ENCODE measurements at regions not wholly inside any gene's neighbourhood (a gene's known extent, or its start where the extent isn't known, plus 50 kb on each side); places are given as distances from the start of the nearest gene placed in this dataset.

DNA sequence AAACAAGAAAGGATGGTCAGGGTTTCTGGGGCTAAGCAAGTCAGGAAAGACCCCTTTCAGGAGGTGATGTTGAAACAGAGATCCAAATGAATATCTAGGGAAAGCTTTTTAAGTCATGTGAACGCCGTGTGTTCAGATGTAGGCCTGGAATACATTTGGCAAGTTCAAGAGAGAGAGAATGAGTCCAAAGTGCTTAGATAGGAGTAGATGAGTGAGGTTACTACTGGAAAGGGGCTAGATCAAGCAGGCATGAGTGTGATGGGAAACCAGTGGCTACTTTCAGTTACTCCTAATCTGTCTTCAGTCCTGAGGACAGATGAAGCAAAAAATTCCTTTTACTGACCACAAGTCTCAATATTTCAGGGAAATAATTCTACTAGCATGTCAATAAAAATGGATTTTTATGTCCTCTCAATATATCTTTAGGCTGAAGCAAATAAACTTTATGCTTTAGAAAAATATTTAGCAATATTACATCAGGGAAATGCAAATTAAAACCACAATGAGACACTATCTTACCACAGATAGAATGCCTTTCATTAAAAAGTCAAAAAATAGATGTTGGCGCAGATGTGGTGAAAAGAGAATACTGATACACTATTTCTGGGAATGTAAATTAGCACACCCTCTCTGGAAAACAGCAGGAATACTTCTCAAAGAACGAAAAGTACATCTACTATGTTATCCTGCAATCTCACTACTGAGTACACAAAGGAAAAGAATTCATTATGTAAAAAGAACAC lies 1085.0 kb upstream of the TENM4 start:
- DNase-seq (ENCODE audit: low read depth): no peak

DNA sequence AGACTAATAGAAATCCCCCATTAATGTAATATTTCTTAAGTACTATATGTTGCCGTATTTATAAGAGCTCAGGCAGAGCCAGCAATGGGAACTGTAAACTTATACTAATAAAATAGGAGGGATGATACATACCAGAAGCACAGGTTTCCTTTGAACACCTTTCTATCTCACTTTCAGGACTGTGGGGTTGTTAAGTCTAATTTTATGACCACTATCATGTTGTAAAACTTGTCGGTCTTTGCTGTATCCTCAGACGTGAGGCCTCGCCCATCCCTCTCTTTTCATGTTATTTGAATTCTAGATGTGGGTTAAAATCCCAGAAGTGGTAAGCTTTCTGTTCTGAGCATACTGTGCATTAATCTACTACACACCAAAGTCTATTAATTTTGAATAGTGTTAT lies 1083.5 kb upstream of the TENM4 start:
- DNase-seq (ENCODE audit: low read depth): no peak

DNA sequence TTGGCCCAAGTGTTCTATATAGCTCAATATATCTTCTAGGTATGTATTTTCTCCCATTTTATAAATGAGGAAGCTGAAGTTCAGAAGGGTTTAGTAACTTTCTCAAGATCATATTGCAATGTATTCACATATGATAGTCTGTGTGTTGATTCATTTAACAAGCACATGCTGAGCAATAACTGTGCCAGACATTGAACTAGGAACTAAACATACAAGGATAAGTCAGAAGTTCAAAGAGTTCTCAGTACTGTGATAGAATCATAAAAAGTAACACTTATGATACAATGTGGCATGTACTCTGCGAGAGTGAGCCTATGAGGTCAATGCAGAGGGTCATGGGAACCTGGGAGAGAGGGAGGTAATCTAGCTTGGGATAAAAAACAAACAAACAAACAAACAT lies 1082.2 kb upstream of the TENM4 start:
- no peak for DNase-seq (ENCODE audit: low read depth)

DNA sequence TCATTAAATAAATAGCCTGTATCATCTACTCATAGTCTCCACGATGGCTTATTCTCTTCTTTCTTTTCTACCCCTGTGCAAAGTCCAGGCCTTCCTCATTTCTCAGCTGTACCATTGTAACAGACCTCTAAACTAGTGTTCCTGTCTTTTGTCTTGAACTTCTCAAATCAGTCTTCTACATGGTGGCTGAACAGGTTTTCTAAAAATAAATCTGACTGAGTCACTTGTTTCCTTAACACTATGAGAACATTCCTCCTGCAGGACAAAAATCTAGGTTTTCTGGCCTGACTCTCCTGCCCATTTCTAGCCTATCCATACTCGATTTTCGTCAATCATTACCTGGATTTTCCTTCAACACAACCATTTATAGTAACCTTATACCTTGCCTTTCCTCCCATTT lies 1080.8 kb upstream of the TENM4 start:
- DNase-seq (ENCODE audit: low read depth): peak; percentile 30

DNA sequence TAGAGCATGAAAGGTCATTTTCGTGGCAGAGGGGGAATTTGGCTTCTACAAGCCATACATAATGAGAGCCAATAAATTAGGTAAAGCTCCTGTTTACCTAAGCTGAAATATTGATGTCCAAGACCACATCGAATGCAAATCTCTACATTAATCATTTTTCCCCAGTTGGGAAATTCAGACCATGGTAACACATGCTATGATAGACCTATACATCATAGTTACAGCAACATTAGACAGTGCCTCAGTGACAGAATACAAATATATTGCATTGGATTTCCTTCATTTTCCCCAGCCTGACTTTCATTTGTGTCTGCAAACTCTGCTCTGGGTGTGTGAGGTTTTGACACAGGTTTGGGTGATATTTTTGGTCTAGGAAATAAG lies 1079.7 kb upstream of the TENM4 start:
- DNase-seq (ENCODE audit: low read depth): no peak

DNA sequence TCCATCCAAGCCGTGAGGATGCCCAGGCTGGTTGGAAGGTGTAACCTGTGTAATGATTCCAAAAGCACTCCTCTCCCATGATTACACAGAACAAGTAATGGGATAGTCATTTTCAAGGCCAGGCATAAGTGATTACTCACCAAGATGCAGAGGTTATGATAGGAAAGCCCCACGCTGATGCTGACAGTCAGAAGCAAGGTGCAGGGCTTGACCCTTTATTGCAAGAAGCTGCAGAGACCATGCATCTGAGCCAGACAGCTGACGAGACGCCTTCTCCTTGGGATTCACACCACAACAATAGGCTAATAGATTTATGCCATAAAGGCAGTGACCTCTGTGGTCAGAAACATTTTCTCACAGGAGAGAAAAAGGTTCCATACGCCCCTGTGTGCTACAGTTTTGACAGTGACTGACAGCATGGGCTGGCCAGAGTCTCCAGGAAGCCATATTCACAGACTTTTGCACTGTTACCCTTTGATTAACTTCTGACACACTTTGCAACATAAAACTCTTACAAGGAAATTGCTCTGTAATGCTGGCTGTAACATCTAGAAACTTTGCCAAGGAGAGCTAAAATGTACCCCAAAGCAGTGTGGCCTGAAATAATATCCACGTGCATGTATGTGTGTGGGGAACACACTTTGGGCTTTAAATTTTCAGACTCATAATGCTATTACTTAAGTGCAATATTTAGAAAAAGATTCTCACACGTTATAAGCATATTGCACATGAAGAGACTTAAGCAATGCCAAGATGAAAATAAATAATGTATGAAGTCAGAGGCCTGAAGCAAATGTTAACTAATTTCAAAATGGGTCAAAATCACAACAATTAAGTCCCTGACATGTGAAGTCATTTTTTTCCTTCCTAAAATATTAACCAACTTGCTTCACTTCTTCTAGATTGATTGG lies 1079.0 kb upstream of the TENM4 start:
- peak; percentile 70 for DNase-seq (ENCODE audit: low read depth)

DNA sequence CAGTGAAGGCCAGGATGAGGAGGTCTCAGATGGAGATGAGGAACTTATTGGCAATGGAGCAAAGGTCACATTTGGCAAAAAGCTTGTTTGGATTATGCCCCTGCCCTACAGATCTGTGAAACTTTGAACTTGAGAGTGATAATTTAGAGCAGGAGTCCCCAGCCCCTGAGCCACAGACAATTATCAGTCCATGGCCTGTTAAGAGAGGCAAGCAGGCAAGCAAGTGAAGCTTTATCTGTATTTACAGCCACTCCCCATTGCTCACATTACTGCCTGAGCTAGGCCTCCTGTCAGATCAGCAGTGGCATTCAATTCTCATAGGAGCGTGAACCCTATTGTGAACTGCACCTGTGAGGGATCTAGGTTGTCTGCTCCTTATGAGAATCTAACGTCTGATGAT lies 1076.9 kb upstream of the TENM4 start:
- DNase-seq (ENCODE audit: low read depth): no peak

DNA sequence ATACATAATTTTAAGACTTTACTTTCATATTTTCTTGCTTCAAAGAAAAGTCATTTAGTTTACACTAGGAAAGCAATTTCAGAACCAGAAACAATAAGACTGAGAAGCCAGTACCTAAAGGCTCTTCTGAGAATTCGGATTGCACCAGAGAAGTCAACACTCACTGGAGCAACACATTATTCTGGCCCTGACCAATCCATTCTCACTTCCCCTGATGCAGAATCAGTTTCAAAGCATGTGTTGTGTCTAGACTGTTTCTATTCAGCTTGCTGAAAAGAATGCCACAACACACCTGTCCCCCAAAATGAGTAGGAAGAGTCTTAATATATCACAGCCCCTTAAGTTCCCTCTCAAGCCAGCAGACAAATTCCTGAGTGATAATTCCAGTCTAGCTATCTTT lies 1074.3 kb upstream of the TENM4 start:
- DNase-seq (ENCODE audit: low read depth): no peak

DNA sequence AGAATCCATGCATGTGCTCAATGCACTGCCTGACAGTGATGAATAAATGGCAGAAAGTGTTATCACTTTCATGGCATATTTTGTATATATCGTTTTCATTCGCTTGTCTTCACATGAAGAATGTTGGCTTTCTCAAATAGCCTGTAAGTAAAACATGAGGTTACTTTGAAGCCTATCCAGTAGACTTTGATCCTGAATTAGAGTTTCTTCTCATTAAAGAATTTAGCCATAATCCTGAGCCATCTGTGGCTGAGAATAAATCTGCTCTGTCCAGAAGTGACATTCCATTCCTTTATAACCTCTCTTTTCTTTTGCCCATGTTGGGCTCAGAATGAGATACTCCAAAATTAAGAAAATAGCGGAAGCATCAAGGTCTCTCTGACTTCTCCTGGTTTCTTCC lies 1071.7 kb upstream of the TENM4 start:
- DNase-seq (ENCODE audit: low read depth): no peak

DNA sequence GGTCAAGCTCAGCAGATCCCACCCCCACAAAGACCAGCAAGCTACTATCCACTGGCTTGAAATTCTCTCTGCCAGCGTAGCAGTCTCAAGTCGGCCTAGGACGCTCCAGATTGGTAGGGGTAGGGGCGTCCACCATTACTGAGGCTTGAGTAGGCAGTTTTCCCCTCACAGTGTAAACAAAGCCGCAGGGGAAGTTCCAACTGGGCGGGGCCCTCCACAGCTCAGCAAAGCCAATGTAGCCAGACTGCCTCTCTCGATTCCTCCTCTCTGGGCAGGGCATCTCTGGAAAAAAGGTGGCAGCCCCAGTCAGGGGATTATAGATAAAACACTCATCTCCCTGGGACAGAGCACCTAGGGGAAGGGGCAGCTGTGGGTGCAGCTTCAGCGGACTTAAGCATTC lies 1064.9 kb upstream of the TENM4 start:
- DNase-seq (ENCODE audit: low read depth): peak; percentile 46

DNA sequence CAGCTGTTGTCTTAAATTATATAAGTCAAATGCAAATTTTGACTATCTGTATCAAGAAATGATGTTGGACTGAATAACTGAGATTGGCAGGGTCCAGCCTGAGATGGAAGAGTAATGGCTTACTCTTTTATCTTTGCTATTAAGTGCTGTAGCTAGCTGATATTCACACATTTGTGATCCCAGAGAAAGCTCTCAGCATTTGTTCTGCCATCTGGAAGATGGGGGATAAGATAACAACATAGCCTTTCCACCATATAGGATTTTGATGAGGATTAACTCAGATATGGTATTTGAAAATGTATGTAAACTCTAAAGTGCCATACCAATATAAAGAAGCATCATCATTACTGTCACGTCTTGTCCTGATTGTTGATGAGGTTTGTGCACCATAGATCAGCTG lies 1063.2 kb upstream of the TENM4 start:
- DNase-seq (ENCODE audit: low read depth): no peak

DNA sequence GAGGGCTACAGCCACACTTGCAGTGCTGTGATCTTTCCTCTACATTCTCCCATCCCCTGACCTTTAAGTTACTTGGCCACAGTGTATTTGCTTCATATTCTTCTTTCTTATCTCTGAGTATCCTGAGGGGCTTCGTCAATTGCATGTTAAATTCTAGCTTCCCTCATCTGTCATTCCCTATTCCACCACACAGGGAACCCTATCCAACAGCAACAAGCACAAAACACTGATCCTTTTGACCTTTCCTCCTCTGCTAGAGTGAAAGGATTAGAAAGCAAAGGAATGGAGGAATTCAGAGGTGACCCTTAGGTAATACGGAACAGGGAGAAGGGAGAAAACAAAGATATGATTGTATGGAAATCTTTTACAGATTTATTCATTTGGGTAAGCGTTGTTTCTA lies 1061.7 kb upstream of the TENM4 start:
- no peak for DNase-seq (ENCODE audit: low read depth)

DNA sequence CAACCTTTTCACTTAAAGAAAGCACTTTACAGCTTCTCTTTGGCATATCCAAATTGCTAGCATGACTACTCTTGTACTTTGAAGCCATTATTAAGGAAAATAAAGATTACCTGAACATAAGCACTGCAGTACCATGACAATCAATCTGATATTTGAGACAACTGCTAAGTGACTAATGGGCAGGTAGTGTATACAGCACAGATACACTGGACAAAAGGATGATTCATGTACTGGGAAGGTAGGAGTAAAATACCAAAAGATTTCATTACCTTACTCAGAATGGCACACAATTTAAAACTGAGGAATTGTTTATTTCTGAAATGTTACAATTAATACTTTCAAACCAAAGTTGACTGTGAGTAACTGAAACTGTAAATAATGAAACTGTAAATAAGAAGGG lies 1054.3 kb upstream of the TENM4 start:
- DNase-seq (ENCODE audit: low read depth): peak; percentile 59

DNA sequence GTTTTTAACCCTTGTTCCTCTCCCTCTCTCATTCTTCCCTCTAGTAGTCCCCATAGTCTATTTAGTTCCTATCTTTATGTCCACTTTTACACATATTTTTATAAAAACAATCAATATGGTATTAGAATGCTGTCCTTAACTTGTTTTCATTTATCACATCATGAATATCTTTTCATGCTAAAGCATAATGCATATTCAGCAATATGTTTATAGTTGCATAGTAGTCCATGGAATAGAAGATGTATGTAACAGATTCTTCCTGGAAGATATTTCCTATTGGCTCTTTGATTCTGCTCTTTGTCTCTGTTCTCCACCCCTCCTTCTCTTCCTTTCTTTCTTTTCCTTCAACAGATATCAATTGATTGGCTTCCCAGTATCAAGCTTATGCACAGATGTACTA lies 1047.1 kb upstream of the TENM4 start:
- no peak for DNase-seq (ENCODE audit: low read depth)

DNA sequence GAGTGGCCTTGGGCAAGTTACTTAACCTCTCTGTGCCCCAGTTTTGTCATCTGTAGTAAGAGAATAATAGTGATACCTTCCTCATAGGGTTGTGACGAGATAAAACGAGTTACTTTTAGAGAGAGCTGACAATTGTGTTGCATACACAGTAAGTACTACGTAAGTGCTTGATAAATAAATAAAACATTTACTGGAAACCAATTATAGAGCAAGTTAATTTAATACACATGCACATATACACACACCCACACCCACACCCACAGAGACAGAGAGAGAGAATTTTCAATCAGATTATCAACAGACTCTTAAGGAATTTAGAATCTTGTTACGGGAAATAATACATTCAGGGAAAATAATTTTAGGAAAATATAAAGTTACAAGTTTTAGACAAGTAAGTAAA lies 1045.8 kb upstream of the TENM4 start:
- no peak for DNase-seq (ENCODE audit: low read depth)

DNA sequence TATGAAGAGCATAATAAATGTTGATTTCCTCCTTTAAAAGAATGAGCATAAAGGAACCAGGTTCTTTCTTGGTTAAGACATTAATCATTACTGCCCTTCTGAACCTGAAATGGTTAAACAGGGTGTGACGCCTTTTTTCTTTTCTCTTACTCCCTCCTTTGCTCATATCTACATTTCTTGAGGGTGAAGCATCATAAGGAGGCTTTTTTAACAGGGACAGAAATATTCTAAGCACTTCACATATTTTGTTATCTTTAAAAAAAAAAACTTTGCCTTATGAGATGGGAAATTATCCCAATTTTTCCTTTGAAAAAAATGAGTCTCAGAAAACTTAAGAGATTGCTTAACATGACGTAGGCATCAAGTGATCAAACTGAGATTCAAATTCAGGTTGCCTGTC lies 1036.3 kb upstream of the TENM4 start:
- DNase-seq (ENCODE audit: low read depth): no peak

DNA sequence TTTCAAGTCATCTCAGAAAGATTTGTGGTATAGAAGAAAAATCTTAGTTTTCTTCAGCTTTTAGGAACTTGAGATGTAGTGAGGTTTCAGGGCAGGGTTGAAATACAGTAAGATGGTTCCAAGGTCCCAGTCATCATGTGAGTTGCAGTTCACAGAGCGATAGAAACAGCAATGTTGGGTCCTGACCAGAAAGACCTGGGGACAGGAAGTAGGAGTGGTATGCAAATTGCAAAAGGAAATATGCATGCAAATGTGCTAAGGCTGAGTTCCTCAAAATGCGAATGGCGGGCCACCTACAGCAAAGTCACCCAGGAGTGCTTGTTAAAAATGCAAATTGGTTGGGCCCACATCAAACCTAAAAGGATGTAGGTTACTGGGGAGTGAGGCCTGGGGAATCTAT lies 1032.7 kb upstream of the TENM4 start:
- peak; percentile 35 for DNase-seq (ENCODE audit: low read depth)

DNA sequence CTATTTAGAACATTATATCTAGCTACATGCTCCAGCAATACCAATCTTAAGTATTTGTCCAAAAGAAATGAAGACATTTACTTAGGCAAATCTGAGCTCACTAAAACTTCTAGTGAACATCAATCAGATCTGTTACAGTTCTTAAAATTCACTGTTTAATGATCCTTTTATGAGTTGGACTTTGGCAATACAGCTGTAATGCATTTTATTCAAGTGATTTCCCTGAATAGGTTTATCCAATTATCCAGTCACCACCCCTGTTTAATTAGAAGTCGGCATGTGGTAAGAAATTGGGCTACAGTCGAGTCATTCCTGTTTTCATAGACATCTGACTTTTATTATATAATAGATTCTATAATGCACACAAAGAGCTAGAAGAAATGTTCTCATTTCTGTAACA lies 1029.0 kb upstream of the TENM4 start:
- DNase-seq (ENCODE audit: low read depth): no peak

DNA sequence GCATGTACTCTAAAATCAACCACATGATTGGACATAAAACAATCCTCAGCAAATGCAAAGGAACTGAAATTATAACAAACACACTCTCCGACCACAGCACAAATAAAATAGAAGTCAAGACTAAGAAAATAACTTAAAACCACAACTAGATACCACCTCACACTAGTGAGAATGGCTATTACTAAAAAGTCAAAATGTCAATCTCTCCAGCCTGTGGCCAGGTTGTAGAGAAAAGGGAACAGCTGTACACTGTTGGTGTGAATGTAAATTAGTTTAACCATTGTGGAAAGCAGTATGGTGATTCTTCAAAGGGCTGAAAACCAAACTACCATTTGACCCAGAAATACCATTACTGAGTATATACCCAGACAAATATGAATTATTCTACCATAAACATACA lies 1025.7 kb upstream of the TENM4 start:
- no peak for DNase-seq (ENCODE audit: low read depth)

DNA sequence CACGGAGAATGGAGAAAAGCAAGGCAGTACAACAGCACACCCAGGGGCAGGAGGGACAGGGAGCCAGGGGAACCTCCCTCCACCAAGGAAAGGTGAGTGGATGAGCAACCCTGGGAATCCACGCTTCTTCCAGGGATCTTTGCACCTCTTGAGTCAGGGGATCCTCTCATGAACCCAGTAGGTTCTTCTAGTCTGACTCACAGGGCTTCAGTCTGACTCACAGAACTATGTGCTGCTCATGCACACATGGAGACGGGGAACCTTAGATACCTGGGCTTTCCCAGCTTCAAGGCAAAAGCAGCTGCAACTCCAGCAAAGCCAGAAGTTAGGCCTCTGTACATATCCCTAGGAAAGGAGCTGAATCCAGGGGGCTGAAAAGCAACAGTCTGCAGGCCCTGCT lies 1021.4 kb upstream of the TENM4 start:
- DNase-seq (ENCODE audit: low read depth): peak; percentile 91

DNA sequence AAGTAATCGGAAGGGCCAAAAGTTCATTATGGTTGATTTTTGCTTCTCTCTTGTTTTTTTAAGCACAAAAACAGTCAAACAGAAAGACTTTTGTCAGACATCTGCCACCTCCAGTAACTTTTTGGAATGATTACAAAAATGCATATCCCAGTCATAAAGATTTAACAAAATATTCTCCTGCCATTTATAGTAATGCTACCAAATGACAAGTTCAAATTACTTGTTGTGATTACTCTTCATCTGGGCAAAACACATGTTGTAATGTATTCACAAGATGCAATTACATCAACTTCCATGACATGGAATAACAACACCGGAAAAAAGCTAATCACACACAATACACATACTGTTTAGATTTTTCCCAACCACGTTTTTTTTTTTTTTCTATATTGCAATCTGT lies 1017.5 kb upstream of the TENM4 start:
- DNase-seq (ENCODE audit: low read depth): no peak

DNA sequence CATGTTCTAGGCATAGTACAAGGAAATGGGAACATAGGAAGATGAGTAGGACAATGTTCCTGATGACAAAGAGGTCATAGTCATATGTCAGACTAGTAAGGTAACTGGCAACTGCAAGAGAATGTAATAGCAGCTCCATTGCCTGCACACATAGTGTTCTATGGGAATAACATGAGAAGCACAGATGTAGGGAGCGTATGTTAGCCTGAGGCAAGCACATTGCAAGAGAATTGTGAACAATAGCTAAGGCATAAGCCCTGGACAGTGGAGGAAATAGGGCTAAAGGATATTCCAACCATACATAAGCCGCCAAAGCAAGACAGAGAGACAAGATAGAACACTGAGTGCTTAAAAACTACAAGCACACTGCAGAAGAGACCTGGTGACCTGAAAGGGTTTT lies 1017.0 kb upstream of the TENM4 start:
- DNase-seq (ENCODE audit: low read depth): no peak

DNA sequence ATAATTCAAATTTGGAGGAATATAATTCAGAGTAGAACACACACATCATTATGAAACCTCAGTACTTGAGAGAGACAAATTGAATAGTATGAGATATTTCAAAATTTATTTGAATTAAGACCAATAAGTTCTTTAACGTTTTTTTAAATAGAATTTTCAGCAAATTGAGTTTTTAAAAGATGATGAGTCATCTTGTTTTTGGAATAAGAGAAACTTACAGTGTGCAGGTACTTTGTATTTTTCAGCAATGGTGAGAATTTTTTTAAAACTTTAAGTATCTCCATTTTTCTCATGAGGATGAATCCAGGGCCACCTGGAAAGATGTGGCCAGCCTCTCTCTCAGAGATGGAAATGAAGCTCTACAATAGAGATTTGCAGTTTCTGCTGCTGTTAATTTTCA lies 1015.0 kb upstream of the TENM4 start:
- DNase-seq (ENCODE audit: low read depth): no peak
